ENCODE measurements at regions not wholly inside any gene's neighbourhood (a gene's known extent, or its start where the extent isn't known, plus 50 kb on each side); places are given as distances from the start of the nearest gene placed in this dataset.

DNA sequence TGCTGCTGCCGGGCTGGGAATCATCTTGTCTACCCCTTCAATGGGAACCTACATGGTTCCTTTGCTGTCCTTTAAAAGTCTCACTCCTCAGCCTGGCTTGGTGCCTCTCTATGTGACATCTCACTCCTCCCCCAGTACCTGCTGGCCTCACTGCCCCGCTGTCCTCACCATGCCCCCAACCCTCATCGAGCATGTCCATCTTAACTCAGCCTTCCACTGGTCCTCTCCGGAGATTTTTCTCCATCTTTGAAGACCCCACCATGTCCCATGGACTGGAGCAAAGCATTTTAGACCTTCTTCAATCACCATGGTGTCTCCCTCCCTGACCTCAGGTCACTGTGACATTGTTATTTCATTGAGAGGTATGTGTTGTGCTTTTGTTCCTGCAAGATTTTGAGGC, 58.1 kb upstream of the SIX3 start:
- TF ChIP-seq EP300 (IDR thresholded peaks at IDR 0.05) (no peak), POLR2A (IDR thresholded peaks at IDR 0.05) (no peak)
- Histone ChIP-seq H3K9me3 (no peaks in the 10 kb centered on the region), H3K27ac (no peak overlapping the region), H3K4me1 (no peaks in the 10 kb centered on the region), H3K4me3 (no peak overlapping the region), H3K36me3 (no peaks in the 10 kb centered on the region), H3K27me3 (peaks cover 55% of the 10 kb centered on the region)
- WGBS, 2 donors (ENCODE audit: low coverage in 1 of 2) = 85 to 93% methylated on average over 4 of the region's 4 CpGs
- no peak for ATAC-seq

DNA sequence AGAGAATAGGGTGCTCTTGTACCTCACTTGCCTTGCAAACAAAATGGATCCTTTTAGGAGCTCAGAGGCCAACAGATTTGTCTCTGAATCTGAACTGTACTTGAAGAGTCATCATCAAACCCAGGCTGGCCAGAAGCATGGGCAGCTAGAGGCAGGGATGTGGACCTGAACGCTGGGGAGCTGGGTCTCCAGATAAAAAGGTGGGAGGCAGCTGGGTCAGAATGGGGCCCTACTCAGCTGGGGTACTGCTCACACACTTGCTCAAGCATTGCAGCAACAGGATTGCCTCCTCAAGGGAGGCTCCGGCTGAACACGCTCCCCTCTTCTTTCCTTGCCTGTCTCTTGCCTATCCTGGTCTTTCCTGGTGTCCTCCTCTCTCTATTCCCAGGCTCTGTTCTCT, 57.3 kb upstream of the SIX3 start:
- Histone ChIP-seq H3K36me3 (no peaks in the 10 kb centered on the region), H3K9me3 (no peaks in the 10 kb centered on the region), H3K4me3 (no peak overlapping the region), H3K4me1 (no peaks in the 10 kb centered on the region), H3K27ac (no peak overlapping the region), H3K27me3 (peaks cover 53% of the 10 kb centered on the region)
- ATAC-seq = no peak
- 76 to 80% methylated on average over 1 to 3 of the region's 3 CpGs for WGBS, 2 donors (ENCODE audit: low coverage in 1 of 2)
- TF ChIP-seq EP300 (IDR thresholded peaks at IDR 0.05) (no peak), POLR2A (IDR thresholded peaks at IDR 0.05) (no peak), POLR2AphosphoS5 (IDR thresholded peaks at IDR 0.05) (no peak)
- TF ChIP-seq, protein P1, sequence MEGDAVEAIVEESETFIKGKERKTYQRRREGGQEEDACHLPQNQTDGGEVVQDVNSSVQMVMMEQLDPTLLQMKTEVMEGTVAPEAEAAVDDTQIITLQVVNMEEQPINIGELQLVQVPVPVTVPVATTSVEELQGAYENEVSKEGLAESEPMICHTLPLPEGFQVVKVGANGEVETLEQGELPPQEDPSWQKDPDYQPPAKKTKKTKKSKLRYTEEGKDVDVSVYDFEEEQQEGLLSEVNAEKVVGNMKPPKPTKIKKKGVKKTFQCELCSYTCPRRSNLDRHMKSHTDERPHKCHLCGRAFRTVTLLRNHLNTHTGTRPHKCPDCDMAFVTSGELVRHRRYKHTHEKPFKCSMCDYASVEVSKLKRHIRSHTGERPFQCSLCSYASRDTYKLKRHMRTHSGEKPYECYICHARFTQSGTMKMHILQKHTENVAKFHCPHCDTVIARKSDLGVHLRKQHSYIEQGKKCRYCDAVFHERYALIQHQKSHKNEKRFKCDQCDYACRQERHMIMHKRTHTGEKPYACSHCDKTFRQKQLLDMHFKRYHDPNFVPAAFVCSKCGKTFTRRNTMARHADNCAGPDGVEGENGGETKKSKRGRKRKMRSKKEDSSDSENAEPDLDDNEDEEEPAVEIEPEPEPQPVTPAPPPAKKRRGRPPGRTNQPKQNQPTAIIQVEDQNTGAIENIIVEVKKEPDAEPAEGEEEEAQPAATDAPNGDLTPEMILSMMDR (IDR thresholded peaks at IDR 0.05) = no peak

DNA sequence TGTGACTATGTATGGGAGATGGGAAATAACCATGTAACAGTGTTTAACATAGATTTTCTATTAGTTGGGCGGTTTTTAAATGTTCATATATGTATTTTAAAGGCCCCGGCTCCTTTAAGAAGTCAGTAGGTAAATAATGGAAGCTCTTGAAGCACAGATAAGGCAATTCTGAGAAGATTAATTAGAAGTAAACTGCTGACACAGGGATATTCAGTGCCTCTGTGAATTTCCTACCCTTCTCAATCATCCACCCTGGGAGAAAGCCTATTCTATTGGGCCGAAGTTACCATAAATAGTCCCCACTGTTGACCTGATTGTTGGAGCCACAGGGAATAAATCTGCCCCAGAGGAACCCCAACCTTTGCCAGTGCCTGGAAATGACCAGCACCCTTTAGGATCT, 56.8 kb upstream of the SIX3 start:
- H3K4me3 ChIP-seq = no peak overlapping the region
- ATAC-seq = no peak
- TF ChIP-seq, protein P1 (IDR thresholded peaks at IDR 0.05) = no peak
- TF ChIP-seq POLR2AphosphoS5 (IDR thresholded peaks at IDR 0.05) = no peak
- no peak for TF ChIP-seq POLR2A (IDR thresholded peaks at IDR 0.05)
- TF ChIP-seq EP300 (IDR thresholded peaks at IDR 0.05) = no peak
- 57 to 66% methylated on average over 3 of the region's 3 CpGs for WGBS, 2 donors (ENCODE audit: low coverage in 1 of 2)
- H3K27me3 ChIP-seq = peaks cover 49% of the 10 kb centered on the region
- H3K4me1 ChIP-seq = no peaks in the 10 kb centered on the region
- no peak overlapping the region for H3K27ac ChIP-seq
- no peaks in the 10 kb centered on the region for H3K9me3 ChIP-seq
- no peaks in the 10 kb centered on the region for H3K36me3 ChIP-seq

DNA sequence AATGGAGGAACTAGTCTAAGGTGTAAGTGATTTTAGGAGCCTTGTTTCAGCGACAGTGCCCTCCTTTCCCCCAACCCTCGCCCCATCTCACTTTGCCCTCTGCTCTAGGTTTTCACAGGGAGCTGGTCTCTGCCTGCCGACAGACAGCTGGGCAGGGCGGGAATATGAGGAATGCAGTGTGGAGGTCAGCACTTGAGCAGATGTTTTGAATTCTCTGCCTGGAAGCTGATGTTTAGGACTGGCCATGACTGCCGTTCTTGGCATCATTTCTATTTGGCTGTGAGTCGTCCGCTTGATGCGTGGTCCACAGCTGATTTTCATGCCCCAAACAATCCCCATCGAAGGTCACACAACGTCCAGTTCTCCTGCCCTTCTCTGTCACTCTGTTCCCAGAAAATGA, 55.1 kb upstream of the SIX3 start:
- Histone ChIP-seq H3K27ac (no peak overlapping the region), H3K36me3 (no peaks in the 10 kb centered on the region), H3K4me1 (no peaks in the 10 kb centered on the region), H3K4me3 (no peak overlapping the region), H3K9me3 (no peaks in the 10 kb centered on the region), H3K27me3 (peaks cover 44% of the 10 kb centered on the region)
- WGBS, 2 donors (ENCODE audit: low coverage in 1 of 2) = 32 to 33% methylated on average over 8 to 10 of the region's 10 CpGs
- TF ChIP-seq POLR2A (IDR thresholded peaks at IDR 0.05) (no peak), EP300 (IDR thresholded peaks at IDR 0.05) (no peak), POLR2AphosphoS5 (IDR thresholded peaks at IDR 0.05) (no peak)
- TF ChIP-seq, protein P1 (IDR thresholded peaks at IDR 0.05) = no peak
- ATAC-seq = no peak

DNA sequence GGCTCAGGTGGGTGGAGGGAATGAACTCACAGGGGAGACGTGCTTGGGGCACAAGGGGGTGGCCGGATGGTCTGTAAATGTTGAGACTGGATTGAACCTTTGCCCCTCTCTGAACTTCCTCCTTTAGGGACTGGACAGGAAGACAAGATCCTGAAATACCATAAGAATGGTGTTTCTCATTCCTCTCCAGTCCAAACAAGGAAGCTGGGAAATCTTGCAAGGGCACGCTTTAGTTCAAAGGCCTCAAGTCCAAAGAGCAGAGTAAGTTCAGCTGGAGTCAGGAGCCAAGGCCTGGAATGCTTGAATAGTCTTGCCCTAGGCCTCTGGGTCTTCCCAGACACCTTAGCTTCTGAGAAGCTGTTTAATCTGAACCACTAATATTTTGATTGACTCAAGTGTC, 52.4 kb upstream of the SIX3 start:
- ATAC-seq = no peak
- H3K4me1 ChIP-seq = no peaks in the 10 kb centered on the region
- no peak for TF ChIP-seq EP300 (IDR thresholded peaks at IDR 0.05)
- TF ChIP-seq, protein P1 (IDR thresholded peaks at IDR 0.05) = no peak
- no peak for TF ChIP-seq POLR2AphosphoS5 (IDR thresholded peaks at IDR 0.05)
- no peak for TF ChIP-seq POLR2A (IDR thresholded peaks at IDR 0.05)

More for the DNA sequence above, 52.4 kb upstream of the SIX3 start:
- H3K27ac ChIP-seq = no peak overlapping the region
- no peaks in the 10 kb centered on the region for H3K36me3 ChIP-seq
- 94 to 96% methylated on average over 3 of the region's 3 CpGs for WGBS, 2 donors (ENCODE audit: low coverage in 1 of 2)
- no peaks in the 10 kb centered on the region for H3K9me3 ChIP-seq
- peaks cover 31% of the 10 kb centered on the region for H3K27me3 ChIP-seq
- no peak overlapping the region for H3K4me3 ChIP-seq

All from gastroesophageal sphincter (tissue), 4 donors.